ENCODE measurements at regions not wholly inside any gene's neighbourhood (a gene's known extent, or its start where the extent isn't known, plus 50 kb on each side); places are given as distances from the start of the nearest gene placed in this dataset.

GRCh38 chr4:136281307-136281706 is 1251.0 kb downstream of the PCDH18 start:
- intact Hi-C loops (cut with micrococcal nuclease), result no loop called here
- ATAC-seq (ENCODE audit: low read depth) (no peak), DNase-seq (no peak)
- no peak overlapping the region for H3K18ac ChIP-seq (ENCODE audit: low read depth, low read length)
- no peak overlapping the region for H3K4me2 ChIP-seq (ENCODE audit: low read depth, low read length)
- H4K91ac ChIP-seq (ENCODE audit: insufficient read depth, low read depth, low read length), result no peak overlapping the region
- dilution Hi-C loops (cut with HindIII; ENCODE audit: low sequenced_read_pairs, unreplicated experiment), result no loop called here
- ChIA-PET POLR2A (ENCODE audit: unreplicated experiment) (no interaction called here), CTCF (no interaction called here)
- no peak overlapping the region for H3K4me3 ChIP-seq (ENCODE audit: insufficient read depth, low read depth, low read length)
- BruUV-seq (replicated peaks), result no TSS peak
- no peak overlapping the region for H2AK9ac ChIP-seq (replicated peaks; ENCODE audit: low read depth, low read length, poor library complexity)
- no peak overlapping the region for H3K27ac ChIP-seq (ENCODE audit: insufficient read depth, low read length)
- H2BK20ac ChIP-seq (ENCODE audit: low read depth, low read length), result no peak overlapping the region
- no peak overlapping the region for H3K14ac ChIP-seq (replicated peaks; ENCODE audit: low read depth, low read length)
- no peak overlapping the region for H3K9ac ChIP-seq (ENCODE audit: low read depth, low read length)
- TF ChIP-seq USF2 (IDR thresholded peaks at IDR 0.05; ENCODE audit: low read depth, low read length), result no peak
- TF ChIP-seq ELK1 (IDR thresholded peaks at IDR 0.05; ENCODE audit: borderline replicate concordance, low read depth, low read length), result no peak
- TF ChIP-seq MXI1 (IDR thresholded peaks at IDR 0.05; ENCODE audit: borderline replicate concordance, low read depth, low read length), result no peak
- no peak for TF ChIP-seq RCOR1 (IDR thresholded peaks at IDR 0.05; ENCODE audit: insufficient replicate concordance, low read length)
- TF ChIP-seq RFX5 (IDR thresholded peaks at IDR 0.05; ENCODE audit: low read depth, low read length), result no peak
- no peak for TF ChIP-seq MAZ (IDR thresholded peaks at IDR 0.05; ENCODE audit: borderline replicate concordance, low read depth, low read length)
- no peak for TF ChIP-seq CEBPB (IDR thresholded peaks at IDR 0.05; ENCODE audit: low read depth, low read length)
- TF ChIP-seq RAD21 (IDR thresholded peaks at IDR 0.05; ENCODE audit: low read length), result no peak
- no peak for TF ChIP-seq CTCF (conservative IDR thresholded peaks at IDR 0.05; ENCODE audit: low read depth, low read length)
- TF ChIP-seq SMC3 (IDR thresholded peaks at IDR 0.05; ENCODE audit: low read depth, low read length), result no peak
- TF ChIP-seq POLR2A (IDR thresholded peaks at IDR 0.05; ENCODE audit: low read depth, low read length), result no peak
- in situ Hi-C loops (cut with MboI; ENCODE audit: low sequenced_read_pairs), result no loop called here
- H4K8ac ChIP-seq (ENCODE audit: low read depth in 2 of 2, low read length in 2 of 2), result no peak overlapping the region
- no peaks in the 10 kb centered on the region for H3K36me3 ChIP-seq (ENCODE audit: control insufficient read depth, insufficient read depth, low read length)
- H2AK5ac ChIP-seq (ENCODE audit: low read depth, low read length), result no peak overlapping the region
- no peaks in the 10 kb centered on the region for H3K27me3 ChIP-seq (ENCODE audit: control insufficient read depth, insufficient read depth, low read length)
- no CpG with 5 or more reads among the region's 6 CpGs for whole genome bisulfite sequencing, 2 experiments (ENCODE audit: extremely low coverage in 2 of 2, insufficient read length in 1 of 2)
- H2AFZ ChIP-seq (replicated peaks; ENCODE audit: low read length, poor library complexity), result no peak overlapping the region
- no peak overlapping the region for H2BK120ac ChIP-seq (ENCODE audit: low read depth, low read length)
- H4K20me1 ChIP-seq (ENCODE audit: insufficient read depth, low read length), result no peaks in the 10 kb centered on the region
- no peak overlapping the region for H3K4ac ChIP-seq (ENCODE audit: low read depth, low read length)
- no peaks in the 10 kb centered on the region for H3K9me1 ChIP-seq (ENCODE audit: insufficient read depth, low read length)
- H3K9me3 ChIP-seq (ENCODE audit: control insufficient read depth, insufficient read depth, low read length), result no peaks in the 10 kb centered on the region
- no peak overlapping the region for H2BK15ac ChIP-seq (ENCODE audit: low read depth, low read length)
- H3K56ac ChIP-seq (ENCODE audit: extremely low read depth, insufficient read depth, low read length), result no peak overlapping the region
- H3K4me1 ChIP-seq (ENCODE audit: control insufficient read depth, insufficient read depth, low read length), result no peaks in the 10 kb centered on the region
- no peak overlapping the region for H3K23ac ChIP-seq (ENCODE audit: low read depth, low read length)
- no peak overlapping the region for H2BK5ac ChIP-seq (ENCODE audit: low read depth, low read length, poor library complexity, severe bottlenecking)
- H3K79me1 ChIP-seq (ENCODE audit: low read depth in 1 of 2, low read length in 2 of 2), result no peaks in the 10 kb centered on the region
- no peak overlapping the region for H4K5ac ChIP-seq (ENCODE audit: low read depth, low read length)

Measured in IMR-90 (cell line).